ENCODE measurements at regions not wholly inside any gene's neighbourhood (a gene's known extent, or its start where the extent isn't known, plus 50 kb on each side); places are given as distances from the start of the nearest gene placed in this dataset.
"Not testable (repeated sequence)": the region's sequence is repeated elsewhere in the genome, so short reads cannot be mapped to it uniquely, and the experiment has no call there.

- intact Hi-C loops (cut with micrococcal nuclease), result no loop called here
These were observed 111.2 kb upstream of the XIST start for GRCh38 chrX:73963682-73964081.

DNA sequence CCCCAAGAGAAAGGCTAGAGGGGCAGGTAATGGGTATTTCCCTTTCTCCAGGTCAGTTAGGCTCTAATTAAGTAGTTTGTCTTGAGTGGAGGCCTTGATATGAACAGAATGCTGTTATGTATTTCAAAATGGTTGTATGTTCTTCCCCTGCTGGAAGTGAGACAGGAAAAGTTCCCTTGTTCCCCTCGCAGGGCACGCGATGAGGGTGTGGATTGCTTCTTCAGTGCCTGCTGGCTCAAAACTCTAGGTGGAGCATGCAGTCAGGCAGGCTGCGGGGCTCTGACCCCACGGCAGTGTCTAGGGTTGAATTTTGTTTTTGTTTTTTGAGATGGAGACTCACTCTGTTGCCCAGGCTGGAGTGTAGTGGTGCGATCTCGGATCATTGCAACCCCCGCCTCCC is 110.4 kb upstream of the XIST start:
- intact Hi-C loops (cut with micrococcal nuclease), result no loop called here

DNA sequence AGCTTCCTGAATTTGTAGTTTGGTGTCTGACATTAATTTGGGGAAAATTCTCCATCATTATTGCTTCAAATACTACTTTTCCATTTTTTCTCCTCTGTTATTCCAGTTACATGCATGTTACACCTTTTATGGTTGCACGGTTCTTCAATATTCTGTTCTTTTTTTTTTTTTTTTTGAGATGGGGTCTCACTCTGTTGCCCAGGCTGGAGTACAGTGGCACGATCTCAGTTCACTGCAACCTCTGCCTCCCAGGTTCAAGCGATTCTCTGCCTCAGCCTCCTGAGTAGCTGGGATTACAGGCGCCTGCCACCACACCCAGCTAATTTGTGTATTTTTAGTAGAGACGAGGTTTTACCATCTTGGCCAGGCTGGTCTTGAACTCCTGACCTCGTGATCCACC is 109.4 kb upstream of the XIST start:
- intact Hi-C loops (cut with micrococcal nuclease), result not testable (repeated sequence)

DNA sequence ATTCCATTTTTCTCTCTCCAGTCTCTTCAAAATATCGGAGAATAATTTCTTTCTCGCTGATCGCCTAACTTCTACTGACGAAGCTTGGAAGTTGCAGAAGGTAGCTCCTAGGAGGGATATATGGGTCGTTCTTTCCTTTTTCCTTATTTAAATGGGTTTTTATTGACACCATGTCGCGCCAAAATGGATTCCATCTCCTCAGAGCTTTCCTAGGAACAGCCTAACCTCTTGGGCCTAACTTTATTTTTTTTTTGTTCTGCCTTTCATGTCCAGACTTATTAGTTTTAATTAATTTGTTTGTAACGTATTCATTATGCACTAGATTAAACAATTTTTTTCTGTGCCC is 92.0 kb upstream of the XIST start:
- intact Hi-C loops (cut with micrococcal nuclease), result loop anchor here (1.0 to 10.0 kb wide), 9 partner anchors 33 to 1668 kb away; partner anchors contain the start of genes CHIC1, RLIM and UPRT

- intact Hi-C loops (cut with micrococcal nuclease), result loop anchor here (1.0 to 10.0 kb wide), 9 partner anchors 33 to 1668 kb away; partner anchors contain the start of genes CHIC1, RLIM and UPRT
These were observed 91.4 kb upstream of the XIST start for GRCh38 chrX:73943693-73944562.

DNA sequence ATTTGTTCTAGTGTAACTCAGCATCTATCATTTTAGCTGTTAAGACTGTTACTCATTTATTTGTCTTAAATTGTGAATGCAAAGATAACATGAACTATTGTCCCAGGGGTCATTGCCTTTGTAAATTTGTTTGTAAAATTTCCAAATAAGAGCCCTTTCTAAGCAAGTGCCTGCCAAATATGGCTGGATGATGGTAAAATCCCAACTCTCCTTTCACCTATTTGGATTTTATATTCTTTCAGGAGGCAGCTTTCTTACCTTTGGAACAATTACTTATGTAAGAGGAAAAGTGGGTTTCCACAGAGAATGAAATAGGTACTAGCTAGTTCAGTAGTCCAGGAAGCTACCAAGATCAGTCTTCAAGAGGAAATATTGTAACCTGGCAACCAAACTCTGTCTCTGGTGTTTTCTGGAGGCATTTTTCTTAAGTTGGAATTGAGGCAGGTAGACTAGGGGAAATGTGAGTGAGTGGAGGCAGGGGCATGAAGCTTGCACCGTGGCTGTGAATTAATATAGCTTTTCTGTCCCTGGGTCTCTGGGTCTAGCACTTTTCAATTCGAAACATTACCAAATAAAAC is 88.5 kb upstream of the XIST start:
- intact Hi-C loops (cut with micrococcal nuclease), result loop anchor here (5.0 to 10.0 kb wide), 3 partner anchors 84 to 1334 kb away; partner anchors contain the start of gene UPRT

GRCh38 chrX:73937843-73938242 is 85.3 kb upstream of the XIST start:
- intact Hi-C loops (cut with micrococcal nuclease), result not testable (repeated sequence)

DNA sequence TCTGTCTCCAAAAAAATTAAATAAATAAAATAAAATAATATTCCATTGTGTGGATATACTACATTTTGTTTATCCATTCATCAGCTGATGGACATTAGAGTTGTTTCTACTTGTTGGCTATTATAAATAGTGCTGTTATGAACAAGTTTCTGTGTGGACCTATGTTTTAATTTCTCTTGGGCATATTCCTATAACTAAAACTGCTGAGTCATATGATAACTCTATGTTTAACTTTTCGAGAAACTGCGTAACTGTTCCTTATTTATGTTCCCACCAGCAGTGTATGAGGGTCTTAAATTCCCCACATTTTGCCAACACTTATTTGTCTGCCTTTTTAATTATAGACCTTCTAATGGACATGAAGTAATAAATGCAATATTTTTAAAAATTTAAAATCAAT is 80.0 kb upstream of the XIST start:
- intact Hi-C loops (cut with micrococcal nuclease), result no loop called here

DNA sequence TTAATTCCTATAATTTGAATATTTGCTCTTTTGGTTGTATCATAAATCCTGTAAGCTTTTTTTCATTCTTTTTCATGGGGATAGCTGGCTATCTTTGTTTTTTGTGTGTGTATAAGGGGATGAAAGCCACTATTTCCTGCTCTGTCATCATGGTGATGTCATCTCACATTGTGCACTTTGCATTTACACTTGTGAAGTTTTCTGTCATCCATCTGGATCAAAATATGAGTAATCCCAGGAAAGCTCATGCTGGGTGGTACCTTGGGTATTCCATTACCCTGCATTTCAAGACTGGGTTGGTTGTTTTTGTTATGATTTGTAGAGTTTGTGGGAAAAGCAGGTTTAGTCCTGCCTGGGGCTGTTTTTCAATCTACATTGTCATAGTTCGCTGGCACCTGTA is 77.8 kb upstream of the XIST start:
- intact Hi-C loops (cut with micrococcal nuclease), result no loop called here

- intact Hi-C loops (cut with micrococcal nuclease), result no loop called here
These were observed 70.4 kb upstream of the XIST start for GRCh38 chrX:73922856-73923455.

DNA sequence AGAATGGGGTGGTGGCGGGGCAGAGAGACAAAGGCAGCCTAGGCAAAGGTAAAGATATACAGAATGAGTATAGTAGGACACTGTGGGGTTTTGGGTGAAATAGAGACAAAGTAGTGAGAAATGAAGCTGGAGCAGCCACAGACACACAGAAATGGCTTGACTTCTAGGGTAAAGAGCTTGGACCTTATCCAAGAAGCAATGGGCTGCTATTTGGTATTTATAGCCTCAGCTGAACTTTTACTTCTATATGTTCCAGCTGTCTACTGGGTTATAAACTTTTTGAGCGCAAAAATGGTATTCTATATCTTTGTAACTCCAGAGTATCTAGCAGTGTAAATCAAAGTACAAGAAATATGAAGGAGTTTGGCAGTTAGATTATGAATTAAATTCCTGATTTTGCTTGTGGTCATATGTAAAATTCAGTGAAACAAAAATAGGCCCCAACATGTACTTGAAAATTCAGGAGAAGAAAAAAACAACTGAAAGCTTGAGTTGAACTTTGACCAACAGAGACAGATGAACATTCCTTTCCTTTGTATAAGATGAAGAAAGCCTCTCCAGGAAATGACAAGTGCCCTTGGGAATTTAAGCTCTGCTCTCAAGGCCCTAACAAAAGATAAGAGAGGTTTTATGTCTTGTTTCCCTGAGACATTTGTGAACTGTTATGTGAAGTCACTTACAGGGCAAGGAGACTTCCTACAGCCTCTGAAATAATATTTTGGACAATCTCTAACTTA is 64.6 kb upstream of the XIST start:
- intact Hi-C loops (cut with micrococcal nuclease), result no loop called here

DNA sequence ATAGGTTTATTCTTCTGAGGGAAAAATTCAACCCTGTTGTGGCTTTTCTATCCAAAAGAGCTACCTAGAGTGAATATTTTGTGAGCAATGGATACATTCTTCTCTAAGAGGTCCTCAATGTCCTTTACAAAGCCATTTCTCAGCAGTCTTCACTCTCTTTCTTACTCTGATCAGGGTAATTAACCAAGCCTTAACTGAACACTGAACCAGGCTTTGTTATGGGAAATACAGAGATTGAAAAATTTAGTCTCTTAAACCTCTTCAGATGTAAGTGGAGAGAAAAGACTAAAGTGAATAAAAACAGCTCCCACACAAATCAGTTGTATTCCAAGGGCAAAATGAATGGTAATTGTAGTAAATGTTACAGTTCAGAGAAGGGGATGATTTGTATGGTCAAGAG is 64.0 kb upstream of the XIST start:
- intact Hi-C loops (cut with micrococcal nuclease), result no loop called here

- intact Hi-C loops (cut with micrococcal nuclease), result not testable (repeated sequence)
These were observed 62.3 kb upstream of the XIST start for GRCh38 chrX:73914792-73915191.

DNA sequence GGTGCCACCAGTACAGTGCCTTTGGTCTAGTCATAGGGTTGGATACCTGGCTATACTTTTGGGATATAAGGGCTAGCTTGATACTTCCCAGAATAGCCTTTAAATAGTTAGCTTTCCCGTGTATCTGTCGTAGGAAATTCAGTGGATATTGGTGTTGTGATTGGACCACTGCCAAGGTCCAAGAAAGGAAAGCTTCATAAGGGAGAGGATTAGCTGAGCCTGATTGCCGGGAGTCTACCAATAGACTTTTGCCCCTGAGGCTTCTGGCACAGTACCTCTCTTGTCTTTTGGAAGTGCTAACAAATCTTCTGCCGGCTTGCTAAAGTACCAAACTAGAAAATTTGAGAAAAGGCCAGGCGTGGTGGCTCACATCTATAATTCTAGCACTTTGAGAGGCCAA is 61.1 kb upstream of the XIST start:
- intact Hi-C loops (cut with micrococcal nuclease), result no loop called here

DNA sequence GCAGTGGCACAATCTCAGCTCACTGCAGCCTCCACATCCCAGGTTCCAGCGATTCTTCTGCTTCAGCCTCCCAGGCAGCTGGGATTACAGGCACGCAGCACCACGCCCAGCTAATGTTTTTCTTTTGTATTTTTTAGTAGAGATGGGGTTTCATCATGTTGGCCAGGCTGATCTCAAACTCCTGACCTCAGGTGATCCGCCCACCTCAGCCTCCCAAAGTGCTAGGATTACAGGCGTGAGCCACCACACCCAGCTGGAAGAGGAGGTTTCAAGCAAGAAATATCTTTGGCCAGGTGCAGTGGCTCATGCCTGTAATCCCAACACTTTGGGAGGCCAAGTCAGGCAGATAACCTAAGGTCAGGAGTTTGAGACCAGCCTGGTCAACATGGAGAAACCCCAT is 59.4 kb upstream of the XIST start:
- intact Hi-C loops (cut with micrococcal nuclease), result not testable (repeated sequence)

GRCh38 chrX:73905749-73906374 is 53.3 kb upstream of the XIST start:
- intact Hi-C loops (cut with micrococcal nuclease), result not testable (repeated sequence)

DNA sequence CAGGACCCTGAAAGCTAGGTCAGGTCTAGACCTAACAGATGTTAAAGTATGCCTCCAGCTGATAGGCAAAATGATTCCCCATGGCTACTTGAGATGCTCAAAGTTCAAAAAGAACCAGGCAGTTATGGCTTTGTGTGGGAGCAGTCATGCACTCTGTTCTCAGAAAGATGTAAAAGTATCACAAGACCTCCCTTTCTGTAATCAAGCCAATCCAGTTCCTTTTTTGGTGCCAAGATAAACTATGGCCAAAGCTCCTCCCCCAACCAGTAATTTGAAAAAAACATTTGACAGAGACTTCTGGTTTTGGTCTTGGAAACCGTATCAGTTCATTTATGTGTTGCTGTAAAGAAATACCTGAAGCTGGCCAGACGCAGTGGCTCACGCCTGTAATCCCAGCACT is 51.4 kb upstream of the XIST start:
- intact Hi-C loops (cut with micrococcal nuclease), result no loop called here
